Lung (tissue), 11 donors: ENCODE measurements at regions not wholly inside any gene's neighbourhood (a gene's known extent, or its start where the extent isn't known, plus 50 kb on each side); places are given as distances from the start of the nearest gene placed in this dataset.

ENCODE experiments used
- ATAC-seq: fragments of 200-7000 bp; cut with Tn5 transposase; one replicate; pipeline ENCODE4 v1.9.1; 2020; ENCODE audit warnings: moderate number of reproducible peaks; ENCODE audit not compliant: insufficient read depth, low FRiP score
- DNase-seq, 3 donors: peaks; one replicate each; pipeline ENCODE4 v3.0.0-alpha.2; 2013 to 2017
- H3K27ac ChIP-seq, 2 donors: one replicate each; pipeline ENCODE4 v1.5.1; 2013; ENCODE audit warnings: mild to moderate bottlenecking in 2 of 2, moderate library complexity in 2 of 2, control low read depth in 1 of 2, inconsistent platforms in 1 of 2, low read depth in 1 of 2, low read length in 1 of 2
- H3K27me3 ChIP-seq, 3 donors: one replicate each; pipeline ENCODE4 v1.5.1; 2013; ENCODE audit warnings: low read length in 2 of 3; ENCODE audit not compliant: control insufficient read depth in 3 of 3, insufficient read depth in 3 of 3
- H3K36me3 ChIP-seq, 4 donors: one replicate each; pipeline ENCODE4 v1.5.1; 2013; ENCODE audit warnings: low read length in 4 of 4, mild to moderate bottlenecking in 1 of 4, moderate library complexity in 1 of 4; ENCODE audit not compliant: control insufficient read depth in 4 of 4, insufficient read depth in 4 of 4
- H3K4me1 ChIP-seq, 5 donors: one replicate each; pipeline ENCODE4 v1.5.1; 2013; ENCODE audit warnings: low read length in 5 of 5, mild to moderate bottlenecking in 2 of 5, moderate library complexity in 1 of 5; ENCODE audit not compliant: control insufficient read depth in 5 of 5, insufficient read depth in 5 of 5
- H3K4me3 ChIP-seq: one replicate; pipeline ENCODE4 v1.5.1; 2013; ENCODE audit warnings: mild to moderate bottlenecking, control low read depth, moderate library complexity
- H3K9ac ChIP-seq, 2 donors: one replicate each; pipeline ENCODE4 v1.5.1; 2013; ENCODE audit warnings: low read length in 2 of 2, control low read depth in 1 of 2; ENCODE audit not compliant: insufficient read depth in 1 of 2
- H3K9me3 ChIP-seq, 4 donors: one replicate each; pipeline ENCODE4 v1.5.1; 2013; ENCODE audit warnings: low read length in 3 of 4, mild to moderate bottlenecking in 1 of 4, moderate library complexity in 1 of 4; ENCODE audit not compliant: control insufficient read depth in 4 of 4, insufficient read depth in 3 of 4
- CTCF ChIP-seq: IDR thresholded peaks from 2 replicates; pipeline ENCODE4 v1.5.1; 2012; ENCODE audit warnings: mild to moderate bottlenecking; ENCODE audit errors: control extremely low read depth, extremely low read depth
- WGBS, 2 donors: extraction: QIAGEN DNeasy Blood & Tissue Kit; methylation state at CpG; one replicate each; pipeline ENCODE4 v1.1.7; 2013; 5-methylcytosine and 5-hydroxymethylcytosine counted together
- donor health status: control.
- donor health status: control.
- donor health status: Bipolar disorder and iron deficiency.
- donor health status: healthy.
- donor health status: DM: yes; HTN: yes; CAD: no.

GRCh38 chr2:66323406-66323805 lies 111.5 kb upstream of the MEIS1 start:
- 42 to 64% methylated on average over 8 of the region's 8 CpGs for WGBS, 2 donors
- no peak overlapping the region for H3K4me3 ChIP-seq
- DNase-seq, result peak in 2 of 3 donors; percentile 47 to 71

GRCh38 chr2:66322506-66323260 lies 112.2 kb upstream of the MEIS1 start:
- peak in 2 of 3 donors; percentile 61 for DNase-seq
- peaks cover 0 to 21% (median 0%) of the 10 kb centered on the region in 5 donors for H3K4me1 ChIP-seq
- no peak for TF ChIP-seq CTCF
- no peaks in the 10 kb centered on the region for H3K27me3 ChIP-seq
- H3K27ac ChIP-seq, result no peak overlapping the region
- no peak overlapping the region for H3K4me3 ChIP-seq
- H3K36me3 ChIP-seq, result no peaks in the 10 kb centered on the region
- no peaks in the 10 kb centered on the region for H3K9me3 ChIP-seq
- H3K9ac ChIP-seq, result no peak overlapping the region
- 56 to 69% methylated on average over 9 of the region's 9 CpGs for WGBS, 2 donors
- no peak for ATAC-seq

More at GRCh38 chr2:66323406-66323805, 111.5 kb upstream of the MEIS1 start:
- H3K9me3 ChIP-seq, result no peaks in the 10 kb centered on the region
- H3K27me3 ChIP-seq, result no peaks in the 10 kb centered on the region
- H3K27ac ChIP-seq, result no peak overlapping the region
- no peak for ATAC-seq
- peaks cover 0 to 21% (median 0%) of the 10 kb centered on the region in 5 donors for H3K4me1 ChIP-seq
- H3K36me3 ChIP-seq, result no peaks in the 10 kb centered on the region
- no peak for TF ChIP-seq CTCF
- no peak overlapping the region for H3K9ac ChIP-seq

GRCh38 chr2:66318009-66318561 lies 116.8 kb upstream of the MEIS1 start:
- DNase-seq (peak in 1 of 3 donors; percentile 20), ATAC-seq (no peak)
- WGBS, 2 donors, result 67 to 77% methylated on average over 3 of the region's 3 CpGs
- H3K9me3 ChIP-seq, result peaks cover 0 to under 1% (median 0%) of the 10 kb centered on the region in 4 donors
- no peak for TF ChIP-seq CTCF
- peaks cover 0 to 13% (median 0%) of the 10 kb centered on the region in 5 donors for H3K4me1 ChIP-seq
- H3K27me3 ChIP-seq, result no peaks in the 10 kb centered on the region
- no peaks in the 10 kb centered on the region for H3K36me3 ChIP-seq
- H3K9ac ChIP-seq, result no peak overlapping the region
- H3K27ac ChIP-seq, result no peak overlapping the region
- H3K4me3 ChIP-seq, result no peak overlapping the region
